Activated naive CD4-positive, alpha-beta T cell treated with Interleukin-2 at 50 U/mL for 16 hours (primary cell): ENCODE measurements at regions not wholly inside any gene's neighbourhood (a gene's known extent, or its start where the extent isn't known, plus 50 kb on each side); places are given as distances from the start of the nearest gene placed in this dataset.
A peak's percentile ranks its signal among the peaks of the same experiment; 100 is the strongest.

Experiments used
- DNase-seq: peaks from one replicate; pipeline ENCODE4 v3.0.0-alpha.2; 2020

GRCh38 chr14:60349663-60350365 lies 100.8 kb downstream of the PPM1A start:
- peak; percentile 12 for DNase-seq

- no peak for DNase-seq
Observed at GRCh38 chr14:60350366-60350720, 101.3 kb downstream of the PPM1A start.

GRCh38 chr14:60353420-60353819 lies 104.4 kb downstream of the PPM1A start:
- DNase-seq: no peak

- no peak for DNase-seq
Observed at GRCh38 chr14:60355768-60356167, 106.7 kb downstream of the PPM1A start.

GRCh38 chr14:60356386-60356785 lies 107.4 kb downstream of the PPM1A start:
- no peak for DNase-seq

GRCh38 chr14:60356906-60357550 lies 108.0 kb downstream of the PPM1A start:
- DNase-seq: no peak

- no peak for DNase-seq
Observed at GRCh38 chr14:60357551-60358149, 108.6 kb downstream of the PPM1A start.

GRCh38 chr14:60363275-60363674 lies 114.3 kb downstream of the PPM1A start:
- no peak for DNase-seq

GRCh38 chr14:60363687-60364086 lies 114.7 kb downstream of the PPM1A start:
- no peak for DNase-seq

- DNase-seq: no peak
Observed at GRCh38 chr14:60381909-60382308, 104.0 kb downstream of the C14orf39 start.
